Mesodermal cell (in vitro differentiated cells): ENCODE measurements at regions not wholly inside any gene's neighbourhood (a gene's known extent, or its start where the extent isn't known, plus 50 kb on each side); places are given as distances from the start of the nearest gene placed in this dataset.

Experiments
- H3K27ac ChIP-seq: 2 replicates; pipeline ENCODE4 v1.7.0; 2013; ENCODE audit warnings: mild to moderate bottlenecking, low read depth, low read length, moderate library complexity; ENCODE audit not compliant: severe bottlenecking
- H3K36me3 ChIP-seq: 2 replicates; pipeline ENCODE4 v1.7.1; 2013; ENCODE audit warnings: mild to moderate bottlenecking, low read length, moderate library complexity; ENCODE audit not compliant: control insufficient read depth, insufficient read depth
- H3K4me1 ChIP-seq: one replicate; pipeline ENCODE4 v1.7.1; 2013; ENCODE audit warnings: mild to moderate bottlenecking, low read length; ENCODE audit not compliant: insufficient read depth, control insufficient read depth, poor library complexity, severe bottlenecking
- H3K4me3 ChIP-seq: 2 replicates; pipeline ENCODE4 v1.7.0; 2013; ENCODE audit warnings: low read length, control low read depth, mild to moderate bottlenecking; ENCODE audit not compliant: insufficient read depth, poor library complexity, severe bottlenecking; ENCODE audit errors: extremely low read depth
- H3K9me3 ChIP-seq: 2 replicates; pipeline ENCODE4 v1.7.1; 2013; ENCODE audit warnings: mild to moderate bottlenecking, low read length, moderate library complexity; ENCODE audit not compliant: control insufficient read depth
- WGBS, 2 experiments: methylation state at CpG; one replicate each; pipeline ENCODE4 v1.1.5; 2013; ENCODE audit warnings: missing lambda C conversion rate in 2 of 2; ENCODE audit not compliant: insufficient coverage in 2 of 2; 5-methylcytosine and 5-hydroxymethylcytosine counted together

GRCh38 chr2:60167089-60167488 lies 386.4 kb downstream of the BCL11A start:
- Histone ChIP-seq H3K4me1 (no peaks in the 10 kb centered on the region), H3K36me3 (no peaks in the 10 kb centered on the region), H3K27ac (no peak overlapping the region), H3K9me3 (no peaks in the 10 kb centered on the region), H3K4me3 (no peak overlapping the region)
- WGBS, 2 experiments, result 83 to 93% methylated on average over 2 to 3 of the region's 4 CpGs

- Histone ChIP-seq H3K4me1 (no peaks in the 10 kb centered on the region), H3K4me3 (no peak overlapping the region), H3K27ac (no peak overlapping the region), H3K9me3 (no peaks in the 10 kb centered on the region), H3K36me3 (no peaks in the 10 kb centered on the region)
- WGBS, 2 experiments, result 93% methylated on average over 3 to 7 of the region's 7 CpGs
Observed at GRCh38 chr2:60163691-60164090, 389.8 kb downstream of the BCL11A start.

GRCh38 chr2:60159519-60159918 lies 393.9 kb downstream of the BCL11A start:
- H3K4me3 ChIP-seq, result no peak overlapping the region
- no peaks in the 10 kb centered on the region for H3K9me3 ChIP-seq
- WGBS, 2 experiments, result 79 to 90% methylated on average over 2 of the region's 2 CpGs
- no peaks in the 10 kb centered on the region for H3K36me3 ChIP-seq
- no peaks in the 10 kb centered on the region for H3K4me1 ChIP-seq
- no peak overlapping the region for H3K27ac ChIP-seq

GRCh38 chr2:60158262-60158661 lies 395.2 kb downstream of the BCL11A start:
- Histone ChIP-seq H3K9me3 (no peaks in the 10 kb centered on the region), H3K27ac (no peak overlapping the region), H3K36me3 (no peaks in the 10 kb centered on the region), H3K4me1 (no peaks in the 10 kb centered on the region), H3K4me3 (no peak overlapping the region)
- 100% methylated on average over 1 of the region's 1 CpG; no CpG with 5 or more reads in 1 of the 2 experiments for WGBS, 2 experiments

GRCh38 chr2:60157283-60157682 lies 396.2 kb downstream of the BCL11A start:
- no peaks in the 10 kb centered on the region for H3K9me3 ChIP-seq
- WGBS, 2 experiments, result 78% methylated on average over 1 of the region's 1 CpG; no CpG with 5 or more reads in 1 of the 2 experiments
- H3K4me3 ChIP-seq, result no peak overlapping the region
- H3K27ac ChIP-seq, result no peak overlapping the region
- no peaks in the 10 kb centered on the region for H3K4me1 ChIP-seq
- no peaks in the 10 kb centered on the region for H3K36me3 ChIP-seq

GRCh38 chr2:60154142-60154541 lies 399.3 kb downstream of the BCL11A start:
- no peaks in the 10 kb centered on the region for H3K36me3 ChIP-seq
- no peak overlapping the region for H3K27ac ChIP-seq
- no peaks in the 10 kb centered on the region for H3K9me3 ChIP-seq
- 100% methylated on average over 1 of the region's 2 CpGs; no CpG with 5 or more reads in 1 of the 2 experiments for WGBS, 2 experiments
- H3K4me1 ChIP-seq, result no peaks in the 10 kb centered on the region
- H3K4me3 ChIP-seq, result no peak overlapping the region

GRCh38 chr2:60152226-60152833 lies 401.1 kb downstream of the BCL11A start:
- Histone ChIP-seq H3K4me3 (no peak overlapping the region), H3K4me1 (no peaks in the 10 kb centered on the region), H3K9me3 (no peaks in the 10 kb centered on the region), H3K27ac (no peak overlapping the region), H3K36me3 (no peaks in the 10 kb centered on the region)
- WGBS, 2 experiments, result 40 to 78% methylated on average over 1 to 2 of the region's 4 CpGs

- H3K27ac ChIP-seq, result no peak overlapping the region
- H3K4me3 ChIP-seq, result no peak overlapping the region
- 60 to 100% methylated on average over 1 of the region's 1 CpG for WGBS, 2 experiments
- H3K9me3 ChIP-seq, result no peaks in the 10 kb centered on the region
- H3K36me3 ChIP-seq, result no peaks in the 10 kb centered on the region
- H3K4me1 ChIP-seq, result no peaks in the 10 kb centered on the region
Observed at GRCh38 chr2:60149176-60149575, 404.3 kb downstream of the BCL11A start.

- WGBS, 2 experiments, result 75 to 91% methylated on average over 3 to 4 of the region's 4 CpGs
- no peaks in the 10 kb centered on the region for H3K36me3 ChIP-seq
- H3K9me3 ChIP-seq, result no peaks in the 10 kb centered on the region
- no peaks in the 10 kb centered on the region for H3K4me1 ChIP-seq
- no peak overlapping the region for H3K27ac ChIP-seq
- no peak overlapping the region for H3K4me3 ChIP-seq
Observed at GRCh38 chr2:60148716-60149115, 404.7 kb downstream of the BCL11A start.

- Histone ChIP-seq H3K4me1 (no peaks in the 10 kb centered on the region), H3K27ac (no peak overlapping the region), H3K36me3 (no peaks in the 10 kb centered on the region), H3K9me3 (no peaks in the 10 kb centered on the region), H3K4me3 (no peak overlapping the region)
- 83 to 86% methylated on average over 1 of the region's 3 CpGs for WGBS, 2 experiments
Observed at GRCh38 chr2:60140185-60140584, 413.3 kb downstream of the BCL11A start.

GRCh38 chr2:60136913-60137312 lies 416.5 kb downstream of the BCL11A start:
- Histone ChIP-seq H3K4me1 (no peaks in the 10 kb centered on the region), H3K27ac (no peak overlapping the region), H3K36me3 (no peaks in the 10 kb centered on the region), H3K4me3 (no peak overlapping the region), H3K9me3 (no peaks in the 10 kb centered on the region)
- WGBS, 2 experiments, result 94 to 97% methylated on average over 2 of the region's 2 CpGs
